Activated T-cell treated with anti-CD3 and anti-CD28 coated beads, Interleukin-2, amount 50 U/mL, for 1 hour (primary cell): ENCODE measurements at regions not wholly inside any gene's neighbourhood (a gene's known extent, or its start where the extent isn't known, plus 50 kb on each side); places are given as distances from the start of the nearest gene placed in this dataset.

ENCODE experiments used
- DNase-seq: peaks from one replicate; pipeline ENCODE4 v3.0.0-alpha.2; 2020

GRCh38 chr3:18880691-18881090 lies 267.6 kb upstream of the KCNH8 start:
- DNase-seq, result no peak

DNA sequence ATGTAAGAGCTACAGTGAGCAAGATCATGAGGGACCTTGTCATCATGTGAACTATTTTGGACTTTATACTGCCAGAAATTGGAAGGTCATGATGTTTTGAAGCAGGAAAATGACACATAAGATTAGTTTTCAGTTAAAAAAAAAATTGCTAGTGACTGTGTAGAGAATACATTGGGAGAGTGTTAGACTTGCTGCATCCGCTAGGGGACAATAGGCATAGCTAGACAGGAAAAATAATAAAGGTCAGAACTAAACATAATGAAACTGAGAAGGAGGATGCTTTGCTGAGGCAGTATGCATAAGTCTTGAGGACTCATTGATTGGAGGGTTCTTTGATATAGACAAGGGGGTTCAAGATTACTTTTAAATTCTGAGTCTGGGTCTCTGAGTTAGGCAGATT lies 275.8 kb upstream of the KCNH8 start:
- DNase-seq, result no peak

DNA sequence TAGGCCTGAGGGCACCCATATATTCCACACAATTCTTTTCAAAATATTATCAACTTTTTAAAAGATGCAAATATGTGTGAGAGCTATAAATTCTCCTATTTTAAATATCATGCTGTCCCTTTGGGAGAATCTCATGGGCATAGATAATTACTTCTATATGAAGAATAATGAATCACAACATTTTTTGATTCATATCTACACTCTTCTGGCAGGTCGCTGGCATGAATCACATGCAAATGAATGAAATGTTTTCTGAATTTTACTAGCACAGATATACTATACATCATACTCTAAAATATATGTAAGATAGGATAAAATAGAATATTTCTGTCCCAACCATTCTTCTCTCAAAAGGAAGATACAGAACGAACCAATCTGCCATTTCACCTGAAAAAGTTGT lies 277.7 kb upstream of the KCNH8 start:
- DNase-seq, result no peak

DNA sequence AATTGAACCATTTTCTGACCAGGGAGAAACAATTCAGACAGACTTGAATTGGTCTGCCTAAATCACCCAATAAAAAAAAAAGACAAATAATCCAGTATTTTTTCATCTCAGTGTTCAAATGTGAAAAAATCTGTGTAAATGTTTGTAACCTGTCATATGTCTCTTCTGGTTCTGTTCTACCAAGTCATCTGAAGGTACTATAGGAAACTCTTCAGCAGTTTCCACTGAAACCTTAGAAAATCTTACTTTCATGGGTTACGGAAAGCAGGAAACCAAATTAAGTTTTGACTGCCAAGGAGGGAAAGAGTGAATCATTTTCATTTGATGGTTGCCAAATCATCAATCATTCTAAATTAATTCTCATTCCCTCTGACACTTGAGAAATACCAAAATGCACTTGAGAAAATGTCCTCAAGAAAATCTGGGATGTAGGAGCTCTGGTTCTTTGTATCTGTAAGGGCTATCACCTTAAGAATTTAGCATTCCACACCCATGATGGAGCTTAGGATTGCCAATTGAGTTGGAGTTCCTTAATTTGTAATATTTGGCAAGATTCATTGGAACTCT lies 278.2 kb upstream of the KCNH8 start:
- DNase-seq, result no peak

DNA sequence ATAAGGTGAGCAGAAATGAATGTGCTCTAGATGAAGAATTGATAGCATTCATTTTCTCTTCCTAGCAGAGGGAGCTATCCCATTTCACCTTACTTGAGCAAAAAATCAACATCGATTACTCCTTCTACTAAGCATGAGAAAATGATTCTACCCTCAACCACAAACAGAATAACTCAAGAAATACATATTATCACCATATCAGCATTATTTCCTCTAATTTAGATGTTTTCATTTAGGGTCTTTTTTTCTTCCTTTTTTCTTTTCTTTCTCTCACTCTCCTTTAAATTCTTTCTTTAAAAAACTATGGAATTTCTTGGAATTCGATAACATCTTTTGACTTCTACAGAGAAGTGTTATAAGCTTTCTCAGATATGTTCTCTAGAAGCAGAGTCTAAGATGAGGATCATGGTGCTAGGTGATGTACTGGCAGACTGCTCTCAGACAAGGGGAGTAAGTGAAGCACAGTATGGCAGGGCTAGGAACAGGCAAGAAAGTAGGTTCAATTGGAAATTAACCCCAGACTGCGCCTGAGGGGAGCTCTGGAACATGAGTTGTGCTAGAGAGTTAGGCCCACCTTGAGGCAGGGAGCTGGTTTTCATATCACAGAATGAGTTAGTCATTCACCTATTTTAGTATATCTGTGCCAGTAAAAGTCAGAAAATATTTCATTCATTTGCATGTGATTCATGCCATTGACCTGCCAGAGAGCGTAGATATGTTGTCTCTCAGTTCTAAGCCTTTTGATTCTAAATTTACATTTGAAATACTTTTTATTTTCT lies 279.2 kb upstream of the KCNH8 start:
- DNase-seq, result no peak

- no peak for DNase-seq
These were observed 281.4 kb upstream of the KCNH8 start for GRCh38 chr3:18866899-18867298.

- DNase-seq, result no peak
These were observed 283.2 kb upstream of the KCNH8 start for GRCh38 chr3:18864933-18865731.

DNA sequence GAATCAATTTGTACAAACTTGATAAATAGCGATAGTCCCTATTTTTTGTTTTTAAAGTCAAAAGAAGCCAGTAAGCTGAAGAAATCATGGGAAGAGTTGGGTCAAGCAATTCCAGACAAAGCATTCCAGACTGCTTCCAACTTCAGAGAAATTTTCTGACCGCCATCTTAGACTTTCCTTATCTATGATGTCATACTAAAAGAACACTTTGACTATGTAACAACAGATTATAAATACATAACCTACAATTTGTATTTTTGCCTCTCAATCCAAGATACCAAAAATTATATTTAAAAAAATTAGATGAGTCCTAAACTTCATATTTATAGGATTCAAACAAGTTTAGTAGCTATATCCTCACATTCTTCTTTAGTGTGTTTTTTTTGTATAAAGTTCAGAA lies 286.2 kb upstream of the KCNH8 start:
- no peak for DNase-seq

GRCh38 chr3:18861137-18861536 lies 287.2 kb upstream of the KCNH8 start:
- no peak for DNase-seq

DNA sequence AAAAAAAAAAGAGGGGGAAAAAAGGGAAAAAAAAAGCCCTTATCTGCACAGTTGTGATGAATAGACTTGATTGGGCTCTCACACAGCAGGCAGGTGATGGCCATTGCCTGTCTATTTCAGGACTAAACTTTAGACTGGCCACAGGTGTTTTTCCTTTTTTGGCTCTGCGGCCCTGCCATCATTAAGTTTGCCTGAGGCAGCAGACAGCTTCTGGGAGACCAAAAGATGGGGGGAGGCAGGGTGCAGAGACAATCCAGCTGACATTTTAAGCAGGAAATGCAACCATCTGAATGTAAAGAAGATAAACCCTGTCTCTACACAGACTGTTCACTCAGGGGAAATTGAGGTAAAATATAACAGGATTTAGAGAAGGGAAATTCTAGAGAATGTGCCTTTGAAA lies 295.0 kb upstream of the KCNH8 start:
- no peak for DNase-seq

- DNase-seq, result no peak
These were observed 300.6 kb upstream of the KCNH8 start for GRCh38 chr3:18847583-18848197.

GRCh38 chr3:18843983-18844382 lies 304.3 kb upstream of the KCNH8 start:
- DNase-seq, result no peak

DNA sequence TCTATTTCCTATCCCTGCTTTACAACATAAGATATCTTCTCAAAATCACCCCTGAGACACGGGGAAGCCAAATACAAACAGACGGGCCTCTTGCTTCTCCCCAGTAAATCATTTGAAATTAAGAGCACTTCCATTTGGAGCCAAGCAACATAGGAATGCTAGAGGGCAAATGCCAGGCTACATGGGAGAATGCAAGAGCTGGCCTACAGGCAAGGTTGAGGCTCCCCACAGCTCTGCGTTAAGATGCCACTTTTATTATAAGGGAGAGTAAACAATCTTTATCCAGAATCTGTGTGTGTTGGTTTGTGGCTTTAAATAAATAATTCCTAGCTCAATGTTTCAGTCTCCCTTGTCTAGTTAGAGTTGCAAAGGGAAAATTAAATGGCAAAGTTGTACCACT lies 305.1 kb upstream of the KCNH8 start:
- no peak for DNase-seq

- DNase-seq, result no peak
These were observed 306.6 kb upstream of the KCNH8 start for GRCh38 chr3:18841422-18842343.

GRCh38 chr3:18840535-18841137 lies 307.7 kb upstream of the KCNH8 start:
- no peak for DNase-seq

DNA sequence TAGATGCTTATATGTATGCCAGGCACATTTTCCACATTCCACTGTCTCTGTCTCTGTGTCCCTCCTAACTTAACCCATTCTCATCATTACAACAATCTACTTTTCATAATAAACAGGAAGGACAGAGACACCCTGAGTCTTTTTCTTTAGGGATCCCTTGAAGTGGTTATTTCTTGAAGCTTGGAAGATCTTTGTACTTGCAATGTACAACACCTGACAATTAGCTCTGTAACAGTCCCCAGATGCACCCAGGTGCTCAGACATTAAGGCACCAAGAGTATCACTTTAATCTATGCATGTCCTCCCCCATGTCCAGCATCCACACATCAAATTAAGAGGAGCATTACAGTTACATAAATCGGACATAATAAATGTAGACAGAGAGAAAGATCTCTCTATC lies 309.6 kb upstream of the KCNH8 start:
- no peak for DNase-seq

DNA sequence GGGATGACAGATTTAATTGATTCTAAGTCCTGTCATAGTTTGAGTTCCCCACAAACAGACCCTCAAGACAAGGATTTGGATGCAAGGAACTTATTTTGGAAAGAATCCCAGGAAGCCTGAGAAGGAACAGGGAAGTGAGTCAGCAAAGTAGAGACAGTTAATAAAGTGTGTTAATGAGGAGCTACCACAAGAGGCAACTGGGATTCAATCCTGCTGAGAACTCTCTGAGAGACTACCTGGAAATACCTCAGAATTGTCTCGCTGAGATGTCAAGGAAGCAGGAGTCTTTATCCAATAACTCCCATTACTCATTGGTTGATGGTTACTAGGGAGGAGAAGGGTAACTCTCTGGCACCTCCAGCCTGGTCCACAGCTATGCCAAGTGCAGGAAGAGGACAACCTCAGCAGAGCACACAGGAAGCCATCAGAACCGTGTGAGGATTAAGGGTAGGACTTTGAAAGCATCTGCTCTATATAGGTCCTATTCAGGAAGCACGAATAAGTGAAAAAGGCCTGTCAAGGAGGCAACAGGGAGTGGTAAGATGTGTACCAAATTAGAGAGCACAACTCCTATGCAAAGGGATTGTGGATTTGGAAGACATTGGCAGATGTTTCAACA lies 311.1 kb upstream of the KCNH8 start:
- no peak for DNase-seq

DNA sequence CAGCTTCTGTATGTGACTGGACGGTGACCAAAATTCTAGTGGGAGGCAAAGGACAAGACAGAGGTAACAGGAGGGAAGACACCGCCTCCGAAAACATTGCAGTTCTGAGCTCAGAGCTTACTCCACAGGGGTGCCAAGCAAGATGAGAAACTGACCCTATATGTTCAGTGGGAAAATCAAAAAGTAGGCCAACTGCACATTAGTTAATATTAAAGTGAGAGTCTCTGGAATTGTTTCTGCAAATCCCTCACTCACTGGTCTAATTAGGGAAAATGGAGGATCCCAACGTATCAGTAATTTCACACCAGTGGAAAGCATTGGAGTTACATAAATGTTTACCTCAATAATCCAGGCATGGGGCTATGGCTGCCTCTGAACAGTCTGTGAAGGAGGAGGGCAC lies 313.3 kb upstream of the KCNH8 start:
- DNase-seq, result no peak

DNA sequence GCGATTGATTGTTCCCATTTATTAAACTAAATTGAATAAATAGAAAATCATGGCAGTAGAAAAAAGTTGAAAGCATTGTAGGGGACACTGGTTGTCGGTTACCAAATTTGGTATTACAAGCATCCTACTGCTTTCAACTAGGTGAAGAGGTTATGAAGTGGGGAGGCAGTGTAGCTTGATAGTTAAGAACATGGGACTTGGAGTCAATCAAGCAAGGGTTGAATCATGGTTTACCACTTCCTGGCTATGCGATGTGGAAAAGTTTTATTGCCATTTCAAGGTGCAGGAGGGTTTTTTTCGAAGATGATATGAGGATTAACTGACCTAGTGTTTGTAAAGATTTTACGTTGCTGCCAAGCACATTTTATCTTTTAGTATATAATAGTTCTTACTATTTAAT lies 318.2 kb upstream of the KCNH8 start:
- no peak for DNase-seq

- no peak for DNase-seq
These were observed 319.7 kb upstream of the KCNH8 start for GRCh38 chr3:18828637-18829036.

GRCh38 chr3:18827664-18828063 lies 320.6 kb upstream of the KCNH8 start:
- no peak for DNase-seq

- no peak for DNase-seq
These were observed 322.6 kb upstream of the KCNH8 start for GRCh38 chr3:18825665-18826064.
